HEK293 (cell line): ENCODE measurements at regions not wholly inside any gene's neighbourhood (a gene's known extent, or its start where the extent isn't known, plus 50 kb on each side); places are given as distances from the start of the nearest gene placed in this dataset.

ENCODE experiments used
- ATF2 ChIP-seq: fragments of 450-650 bp; formaldehyde crosslinking; IDR thresholded peaks from 2 replicates; pipeline ENCODE4 v1.5.1; 2016; ENCODE audit warnings: missing biosample characterization, missing genetic modification characterization, low read depth
- CTCF ChIP-seq: fragments of 450-650 bp; formaldehyde crosslinking; IDR thresholded peaks from 2 replicates; pipeline ENCODE4 v1.5.1; 2016; ENCODE audit warnings: missing biosample characterization, missing genetic modification characterization
- GLIS2 ChIP-seq: fragments of 450-650 bp; formaldehyde crosslinking; IDR thresholded peaks from 2 replicates; pipeline ENCODE4 v1.5.1; 2016; ENCODE audit warnings: missing biosample characterization, missing genetic modification characterization
- PRDM6 ChIP-seq: fragments of 450-650 bp; formaldehyde crosslinking; IDR thresholded peaks from 2 replicates; pipeline ENCODE4 v1.5.1; 2017; ENCODE audit warnings: missing biosample characterization, missing genetic modification characterization
- REST ChIP-seq: fragments of 450-650 bp; formaldehyde crosslinking; IDR thresholded peaks from 2 replicates; pipeline ENCODE4 v1.5.1; 2016; ENCODE audit warnings: missing biosample characterization, missing genetic modification characterization
- ZBTB21 ChIP-seq: fragments of 450-650 bp; formaldehyde crosslinking; IDR thresholded peaks from 2 replicates; pipeline ENCODE4 v1.5.1; 2017; ENCODE audit warnings: missing biosample characterization, missing genetic modification characterization
- ZBTB49 ChIP-seq: fragments of 450-650 bp; formaldehyde crosslinking; IDR thresholded peaks from 2 replicates; pipeline ENCODE4 v1.5.1; 2016; ENCODE audit warnings: missing biosample characterization, missing genetic modification characterization, low read depth
- ZBTB7A ChIP-seq: fragments of 450-650 bp; formaldehyde crosslinking; IDR thresholded peaks from 2 replicates; pipeline ENCODE4 v1.5.1; 2016; ENCODE audit warnings: low read depth, missing biosample characterization, missing genetic modification characterization
- ZEB2 ChIP-seq: fragments of 450-650 bp; formaldehyde crosslinking; IDR thresholded peaks from 2 replicates; pipeline ENCODE4 v1.5.1; 2016; ENCODE audit warnings: missing biosample characterization, missing genetic modification characterization
- ZNF10 ChIP-seq: fragments of 450-650 bp; formaldehyde crosslinking; IDR thresholded peaks from 2 replicates; pipeline ENCODE4 v1.5.1; 2017; ENCODE audit warnings: missing biosample characterization, missing genetic modification characterization
- ZNF555 ChIP-seq: fragments of 450-650 bp; formaldehyde crosslinking; conservative IDR thresholded peaks from 2 replicates; pipeline ENCODE4 v1.5.1; 2017; ENCODE audit warnings: missing biosample characterization, mild to moderate bottlenecking, missing genetic modification characterization, inconsistent platforms

GRCh38 chr3:184481984-184482671 lies 79.5 kb upstream of the EPHB3 start:
- no peak for TF ChIP-seq CTCF (tag by site-specific recombination)
- TF ChIP-seq ATF2 (tag by site-specific recombination) = no peak
- TF ChIP-seq PRDM6 = no peak
- no peak for TF ChIP-seq ZNF555
- TF ChIP-seq ZEB2 = no peak
- TF ChIP-seq ZNF10 (tag by site-specific recombination) = no peak
- no peak for TF ChIP-seq ZBTB7A
- TF ChIP-seq REST (tag by site-specific recombination) = no peak
- TF ChIP-seq GLIS2 (tag by site-specific recombination) = no peak
- no peak for TF ChIP-seq ZBTB49
- TF ChIP-seq ZBTB21 (tag by site-specific recombination) = no peak
